ENCODE measurements at regions not wholly inside any gene's neighbourhood (a gene's known extent, or its start where the extent isn't known, plus 50 kb on each side); places are given as distances from the start of the nearest gene placed in this dataset.

DNA sequence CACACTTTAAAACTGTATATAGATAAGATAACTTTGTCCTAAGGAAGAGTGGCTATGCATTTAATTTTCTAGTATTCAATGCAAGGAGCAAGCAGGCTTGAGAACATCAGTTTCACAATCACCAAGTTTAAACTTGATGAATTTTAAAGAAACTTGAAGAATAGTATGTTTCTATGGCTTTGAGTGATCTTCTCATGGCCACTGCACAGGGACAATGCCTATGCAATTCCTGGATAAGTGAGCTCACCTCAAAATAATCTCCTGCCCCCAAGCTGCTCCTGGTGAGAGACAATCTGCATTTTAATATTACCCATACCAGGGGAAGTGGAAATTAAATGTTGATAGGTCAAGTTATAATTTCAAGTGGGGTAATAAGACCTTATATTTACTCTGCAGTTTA, 376.6 kb upstream of the CBLB start:
- Histone ChIP-seq H3K14ac (ENCODE audit: low read length) (no peak overlapping the region), H3K9ac (ENCODE audit: low read depth, low read length, poor library complexity) (no peak overlapping the region), H3K4ac (ENCODE audit: low read length) (no peak overlapping the region), H3K27ac (replicated peaks; ENCODE audit: low read length) (no peak overlapping the region), H2BK120ac (ENCODE audit: low read depth, low read length) (no peak overlapping the region), H3K4me1 (ENCODE audit: control insufficient read depth in 2 of 2, insufficient read depth in 1 of 2, low read depth in 1 of 2, low read length in 2 of 2) (peaks cover 5 to 16% of the 10 kb centered on the region in 2 donors), H3K36me3 (replicated peaks in 1 of 2; ENCODE audit: control insufficient read depth in 2 of 2, insufficient read depth in 2 of 2, low read length in 2 of 2) (no peaks in the 10 kb centered on the region), H2AK5ac (ENCODE audit: low read depth, low read length) (no peak overlapping the region), H2BK12ac (ENCODE audit: low read length) (no peak overlapping the region), H2BK15ac (ENCODE audit: low read length) (no peak overlapping the region), H3K4me2 (ENCODE audit: insufficient read depth, low read length, poor library complexity, severe bottlenecking) (no peak overlapping the region), H4K8ac (ENCODE audit: low read depth, low read length) (no peak overlapping the region), H2AFZ (ENCODE audit: low read length) (no peak overlapping the region), H3K18ac (ENCODE audit: low read length) (no peak overlapping the region), H4K91ac (ENCODE audit: low read depth, low read length, poor library complexity) (no peak overlapping the region), H3K23ac (ENCODE audit: low read depth, low read length, poor library complexity) (no peak overlapping the region), H2BK5ac (ENCODE audit: low read length) (no peak overlapping the region), H3K9me3 (replicated peaks in 1 of 2; ENCODE audit: control insufficient read depth in 2 of 2, insufficient read depth in 1 of 2, low read depth in 1 of 2, low read length in 2 of 2) (no peaks in the 10 kb centered on the region), H3K27me3 (ENCODE audit: control insufficient read depth in 3 of 3, insufficient read depth in 3 of 3, low read depth in 1 of 3, low read length in 3 of 3) (no peaks in the 10 kb centered on the region), H3K4me3 (ENCODE audit: low read length in 2 of 2) (no peak overlapping the region), H3K79me1 (ENCODE audit: low read depth, low read length) (no peaks in the 10 kb centered on the region)
- DNase-seq (ENCODE audit: low spot score) = no peak

DNA sequence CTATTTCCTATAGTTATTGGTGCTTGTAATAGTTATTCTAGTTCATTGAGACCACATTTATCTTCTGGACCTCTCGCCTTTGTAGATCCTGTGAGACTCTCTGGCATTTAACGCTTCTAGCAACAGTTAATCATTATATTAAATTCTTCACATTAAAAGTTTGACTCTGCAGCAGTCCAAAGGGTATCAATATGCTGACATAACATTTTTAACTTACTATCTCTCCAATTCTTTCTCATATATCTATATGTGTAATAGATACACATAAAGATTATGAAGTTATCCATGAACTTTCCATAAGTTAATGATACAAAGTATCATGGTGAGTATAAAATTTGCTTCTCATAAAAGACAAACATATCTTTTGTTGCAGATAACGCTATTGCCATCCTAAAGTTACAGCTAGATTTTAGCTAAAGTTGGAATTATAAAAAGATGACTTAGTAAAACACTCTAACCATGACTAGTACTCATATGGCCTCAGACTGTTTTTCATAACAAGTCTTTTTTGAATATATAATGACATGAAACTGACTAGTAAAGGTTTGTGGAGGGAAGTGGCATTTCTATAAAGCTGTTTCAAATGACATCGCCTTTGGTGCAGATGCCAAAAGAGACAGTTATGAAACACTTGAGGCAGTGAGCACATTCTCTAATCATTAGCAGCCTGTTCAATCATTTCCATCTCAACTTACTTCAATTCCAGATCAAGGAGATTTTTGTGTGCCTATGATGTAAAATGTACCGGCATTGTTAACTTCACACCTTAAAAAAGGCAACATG, 379.3 kb upstream of the CBLB start:
- no peak overlapping the region for H3K4ac ChIP-seq (ENCODE audit: low read length)
- peaks cover 6 to 7% of the 10 kb centered on the region in 2 donors for H3K9me3 ChIP-seq (replicated peaks in 1 of 2; ENCODE audit: control insufficient read depth in 2 of 2, insufficient read depth in 1 of 2, low read depth in 1 of 2, low read length in 2 of 2)
- no peak overlapping the region for H3K23ac ChIP-seq (ENCODE audit: low read depth, low read length, poor library complexity)
- no peak overlapping the region for H2BK120ac ChIP-seq (ENCODE audit: low read depth, low read length)
- no peak overlapping the region for H2AFZ ChIP-seq (ENCODE audit: low read length)
- no peak overlapping the region for H4K8ac ChIP-seq (ENCODE audit: low read depth, low read length)
- no peak overlapping the region for H3K14ac ChIP-seq (ENCODE audit: low read length)
- no peaks in the 10 kb centered on the region for H3K36me3 ChIP-seq (replicated peaks in 1 of 2; ENCODE audit: control insufficient read depth in 2 of 2, insufficient read depth in 2 of 2, low read length in 2 of 2)
- H3K18ac ChIP-seq (ENCODE audit: low read length) = no peak overlapping the region
- no peak overlapping the region for H3K4me3 ChIP-seq (ENCODE audit: low read length in 2 of 2)
- no peak overlapping the region for H3K4me2 ChIP-seq (ENCODE audit: insufficient read depth, low read length, poor library complexity, severe bottlenecking)
- no peak overlapping the region for H2AK5ac ChIP-seq (ENCODE audit: low read depth, low read length)
- no peak overlapping the region for H4K91ac ChIP-seq (ENCODE audit: low read depth, low read length, poor library complexity)
- no peak overlapping the region for H2BK5ac ChIP-seq (ENCODE audit: low read length)
- WGBS, 2 donors (ENCODE audit: extremely low coverage in 2 of 2, insufficient read length in 2 of 2, insufficient replicate concordance in 1 of 2) = no CpG with 5 or more reads among the region's 5 CpGs
- H3K27ac ChIP-seq (replicated peaks; ENCODE audit: low read length) = no peak overlapping the region
- no peaks in the 10 kb centered on the region for H3K79me1 ChIP-seq (ENCODE audit: low read depth, low read length)
- H3K9ac ChIP-seq (ENCODE audit: low read depth, low read length, poor library complexity) = no peak overlapping the region
- no peak overlapping the region for H2BK15ac ChIP-seq (ENCODE audit: low read length)
- no peak overlapping the region for H2BK12ac ChIP-seq (ENCODE audit: low read length)
- no peaks in the 10 kb centered on the region for H3K27me3 ChIP-seq (ENCODE audit: control insufficient read depth in 3 of 3, insufficient read depth in 3 of 3, low read depth in 1 of 3, low read length in 3 of 3)
- no peak for DNase-seq (ENCODE audit: low spot score)
- H3K4me1 ChIP-seq (ENCODE audit: control insufficient read depth in 2 of 2, insufficient read depth in 1 of 2, low read depth in 1 of 2, low read length in 2 of 2) = peaks cover 0 to 16% of the 10 kb centered on the region in 2 donors

DNA sequence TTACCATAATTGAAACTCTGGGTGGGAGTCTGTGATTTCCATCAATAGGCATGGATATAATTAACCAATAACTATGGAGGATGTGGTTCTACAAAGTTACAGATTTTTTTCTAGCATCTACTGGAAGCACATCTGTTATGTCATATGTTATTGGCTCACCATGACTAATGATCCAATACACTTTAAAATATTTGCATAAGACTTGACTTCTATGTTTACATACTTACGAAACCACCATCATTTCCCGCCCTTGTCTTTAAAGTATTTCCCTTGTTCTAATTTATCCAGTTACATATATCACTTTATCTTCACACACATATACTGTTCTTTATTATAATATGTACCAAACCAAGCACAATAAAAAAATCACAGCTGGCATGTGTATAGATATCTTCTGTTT, 380.3 kb upstream of the CBLB start:
- no peak for DNase-seq (ENCODE audit: low spot score)
- Histone ChIP-seq H3K36me3 (replicated peaks in 1 of 2; ENCODE audit: control insufficient read depth in 2 of 2, insufficient read depth in 2 of 2, low read length in 2 of 2) (no peaks in the 10 kb centered on the region), H3K23ac (ENCODE audit: low read depth, low read length, poor library complexity) (no peak overlapping the region), H2AK5ac (ENCODE audit: low read depth, low read length) (no peak overlapping the region), H2AFZ (ENCODE audit: low read length) (no peak overlapping the region), H3K4ac (ENCODE audit: low read length) (no peak overlapping the region), H2BK5ac (ENCODE audit: low read length) (no peak overlapping the region), H3K4me1 (ENCODE audit: control insufficient read depth in 2 of 2, insufficient read depth in 1 of 2, low read depth in 1 of 2, low read length in 2 of 2) (peaks cover 0 to 15% of the 10 kb centered on the region in 2 donors), H3K9ac (ENCODE audit: low read depth, low read length, poor library complexity) (no peak overlapping the region), H4K8ac (ENCODE audit: low read depth, low read length) (no peak overlapping the region), H3K27ac (replicated peaks; ENCODE audit: low read length) (no peak overlapping the region), H3K18ac (ENCODE audit: low read length) (no peak overlapping the region), H3K4me2 (ENCODE audit: insufficient read depth, low read length, poor library complexity, severe bottlenecking) (no peak overlapping the region), H2BK120ac (ENCODE audit: low read depth, low read length) (no peak overlapping the region), H4K91ac (ENCODE audit: low read depth, low read length, poor library complexity) (no peak overlapping the region), H2BK12ac (ENCODE audit: low read length) (no peak overlapping the region), H2BK15ac (ENCODE audit: low read length) (no peak overlapping the region), H3K27me3 (ENCODE audit: control insufficient read depth in 3 of 3, insufficient read depth in 3 of 3, low read depth in 1 of 3, low read length in 3 of 3) (no peaks in the 10 kb centered on the region), H3K14ac (ENCODE audit: low read length) (no peak overlapping the region), H3K79me1 (ENCODE audit: low read depth, low read length) (no peaks in the 10 kb centered on the region), H3K9me3 (replicated peaks in 1 of 2; ENCODE audit: control insufficient read depth in 2 of 2, insufficient read depth in 1 of 2, low read depth in 1 of 2, low read length in 2 of 2) (peaks cover 6 to 7% of the 10 kb centered on the region in 2 donors), H3K4me3 (ENCODE audit: low read length in 2 of 2) (no peak overlapping the region)
- WGBS, 2 donors (ENCODE audit: extremely low coverage in 2 of 2, insufficient read length in 2 of 2, insufficient replicate concordance in 1 of 2) = 100% methylated on average over 2 of the region's 2 CpGs; no CpG with 5 or more reads in 1 of the 2 donors

DNA sequence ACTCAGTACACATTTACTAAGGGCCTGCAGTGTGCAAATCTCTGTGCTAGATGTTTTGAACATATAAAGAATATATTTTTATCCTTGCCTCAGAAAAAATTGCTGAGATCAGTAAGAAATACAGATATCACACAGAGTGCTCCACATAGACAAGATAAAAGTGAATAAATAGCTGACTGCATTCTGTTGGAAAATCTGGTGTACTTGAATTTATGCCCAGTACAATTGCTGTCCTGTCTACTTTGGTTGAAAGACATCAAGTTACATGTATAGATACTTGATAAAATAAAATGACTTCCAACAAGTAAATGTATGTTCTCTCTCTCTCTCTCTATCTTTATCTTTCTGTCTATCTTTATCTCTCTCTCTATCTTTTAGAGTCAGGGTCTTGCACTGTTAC, 381.2 kb upstream of the CBLB start:
- Histone ChIP-seq H3K27me3 (ENCODE audit: control insufficient read depth in 3 of 3, insufficient read depth in 3 of 3, low read depth in 1 of 3, low read length in 3 of 3) (no peaks in the 10 kb centered on the region), H3K36me3 (replicated peaks in 1 of 2; ENCODE audit: control insufficient read depth in 2 of 2, insufficient read depth in 2 of 2, low read length in 2 of 2) (no peaks in the 10 kb centered on the region), H2BK5ac (ENCODE audit: low read length) (no peak overlapping the region), H2AK5ac (ENCODE audit: low read depth, low read length) (no peak overlapping the region), H3K4ac (ENCODE audit: low read length) (no peak overlapping the region), H3K4me3 (ENCODE audit: low read length in 2 of 2) (no peak overlapping the region), H4K8ac (ENCODE audit: low read depth, low read length) (no peak overlapping the region), H3K14ac (ENCODE audit: low read length) (no peak overlapping the region), H3K79me1 (ENCODE audit: low read depth, low read length) (no peaks in the 10 kb centered on the region), H3K9me3 (replicated peaks in 1 of 2; ENCODE audit: control insufficient read depth in 2 of 2, insufficient read depth in 1 of 2, low read depth in 1 of 2, low read length in 2 of 2) (peaks cover 6 to 7% of the 10 kb centered on the region in 2 donors), H2BK15ac (ENCODE audit: low read length) (no peak overlapping the region), H2AFZ (ENCODE audit: low read length) (no peak overlapping the region), H3K9ac (ENCODE audit: low read depth, low read length, poor library complexity) (no peak overlapping the region), H3K4me1 (ENCODE audit: control insufficient read depth in 2 of 2, insufficient read depth in 1 of 2, low read depth in 1 of 2, low read length in 2 of 2) (peaks cover 0 to 9% of the 10 kb centered on the region in 2 donors), H3K18ac (ENCODE audit: low read length) (no peak overlapping the region), H3K27ac (replicated peaks; ENCODE audit: low read length) (no peak overlapping the region), H2BK12ac (ENCODE audit: low read length) (no peak overlapping the region), H2BK120ac (ENCODE audit: low read depth, low read length) (no peak overlapping the region), H3K23ac (ENCODE audit: low read depth, low read length, poor library complexity) (no peak overlapping the region), H4K91ac (ENCODE audit: low read depth, low read length, poor library complexity) (no peak overlapping the region), H3K4me2 (ENCODE audit: insufficient read depth, low read length, poor library complexity, severe bottlenecking) (no peak overlapping the region)
- DNase-seq (ENCODE audit: low spot score) = no peak

Measured in neuronal stem cell (in vitro differentiated cells).